Fibroblast of lung (primary cell): ENCODE measurements at regions not wholly inside any gene's neighbourhood (a gene's known extent, or its start where the extent isn't known, plus 50 kb on each side); places are given as distances from the start of the nearest gene placed in this dataset.

Source experiments
- EZH2 ChIP-seq: IDR thresholded peaks from 2 replicates; pipeline ENCODE4 v1.5.1; 2012; ENCODE audit warnings: low read length, control low read depth, mild to moderate bottlenecking; ENCODE audit errors: missing control alignments
- TF ChIP-seq, protein P1 (sequence below), 2 donors: IDR thresholded peaks in 1 of 2; conservative IDR thresholded peaks in 1 of 2; 1 replicate in 1 of 2; 2 replicates in 1 of 2; pipeline ENCODE4 v1.5.1; 2011 to 2012; ENCODE audit warnings: low read length in 2 of 2, control low read depth in 1 of 2, inconsistent platforms in 1 of 2, low read depth in 1 of 2, mild to moderate bottlenecking in 1 of 2

GRCh38 chr3:24968036-24968435 lies 460.0 kb upstream of the RARB start:
- no peak for TF ChIP-seq EZH2
- TF ChIP-seq, protein P1, sequence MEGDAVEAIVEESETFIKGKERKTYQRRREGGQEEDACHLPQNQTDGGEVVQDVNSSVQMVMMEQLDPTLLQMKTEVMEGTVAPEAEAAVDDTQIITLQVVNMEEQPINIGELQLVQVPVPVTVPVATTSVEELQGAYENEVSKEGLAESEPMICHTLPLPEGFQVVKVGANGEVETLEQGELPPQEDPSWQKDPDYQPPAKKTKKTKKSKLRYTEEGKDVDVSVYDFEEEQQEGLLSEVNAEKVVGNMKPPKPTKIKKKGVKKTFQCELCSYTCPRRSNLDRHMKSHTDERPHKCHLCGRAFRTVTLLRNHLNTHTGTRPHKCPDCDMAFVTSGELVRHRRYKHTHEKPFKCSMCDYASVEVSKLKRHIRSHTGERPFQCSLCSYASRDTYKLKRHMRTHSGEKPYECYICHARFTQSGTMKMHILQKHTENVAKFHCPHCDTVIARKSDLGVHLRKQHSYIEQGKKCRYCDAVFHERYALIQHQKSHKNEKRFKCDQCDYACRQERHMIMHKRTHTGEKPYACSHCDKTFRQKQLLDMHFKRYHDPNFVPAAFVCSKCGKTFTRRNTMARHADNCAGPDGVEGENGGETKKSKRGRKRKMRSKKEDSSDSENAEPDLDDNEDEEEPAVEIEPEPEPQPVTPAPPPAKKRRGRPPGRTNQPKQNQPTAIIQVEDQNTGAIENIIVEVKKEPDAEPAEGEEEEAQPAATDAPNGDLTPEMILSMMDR (conservative IDR thresholded peaks at IDR 0.05 in 1 of 2, IDR thresholded peaks at IDR 0.05 in 1 of 2; ENCODE audit: low read depth in 1 of 2, low read length in 2 of 2): no peak
